ENCODE measurements at regions not wholly inside any gene's neighbourhood (a gene's known extent, or its start where the extent isn't known, plus 50 kb on each side); places are given as distances from the start of the nearest gene placed in this dataset.
"Not testable (repeated sequence)": the region's sequence is repeated elsewhere in the genome, so short reads cannot be mapped to it uniquely, and the experiment has no call there.

- no peak for DNase-seq
Observed at GRCh38 chr1:55800503-55800902, 585.3 kb upstream of the USP24 start.

GRCh38 chr1:55793856-55794255 lies 578.7 kb upstream of the USP24 start:
- DNase-seq: no peak

GRCh38 chr1:55792870-55793269 lies 577.7 kb upstream of the USP24 start:
- no peak for DNase-seq

- no peak for DNase-seq
Observed at GRCh38 chr1:55789466-55789865, 574.3 kb upstream of the USP24 start.

GRCh38 chr1:55786396-55786795 lies 571.2 kb upstream of the USP24 start:
- DNase-seq: no peak

GRCh38 chr1:55784941-55785450 lies 569.8 kb upstream of the USP24 start:
- DNase-seq: not testable (repeated sequence)

GRCh38 chr1:55781944-55782482 lies 566.8 kb upstream of the USP24 start:
- DNase-seq: peak; percentile 74

GRCh38 chr1:55781003-55781402 lies 565.8 kb upstream of the USP24 start:
- DNase-seq: no peak

- no peak for DNase-seq
Observed at GRCh38 chr1:55777545-55777944, 562.4 kb upstream of the USP24 start.

GRCh38 chr1:55775007-55775406 lies 559.8 kb upstream of the USP24 start:
- no peak for DNase-seq

GRCh38 chr1:55774446-55774845 lies 559.3 kb upstream of the USP24 start:
- no peak for DNase-seq

- DNase-seq: no peak
Observed at GRCh38 chr1:55773211-55773940, 558.2 kb upstream of the USP24 start.

GRCh38 chr1:55768327-55768952 lies 553.3 kb upstream of the USP24 start:
- DNase-seq: no peak

GRCh38 chr1:55767171-55767570 lies 552.0 kb upstream of the USP24 start:
- no peak for DNase-seq

GRCh38 chr1:55765505-55765904 lies 550.3 kb upstream of the USP24 start:
- DNase-seq: not testable (repeated sequence)

GRCh38 chr1:55751776-55752175 lies 536.6 kb upstream of the USP24 start:
- no peak for DNase-seq

- DNase-seq: no peak
Observed at GRCh38 chr1:55750628-55750995, 535.4 kb upstream of the USP24 start.

- DNase-seq: no peak
Observed at GRCh38 chr1:55749975-55750627, 534.9 kb upstream of the USP24 start.

GRCh38 chr1:55747408-55747841 lies 532.3 kb upstream of the USP24 start:
- no peak for DNase-seq

- DNase-seq: no peak
Observed at GRCh38 chr1:55746710-55747109, 531.5 kb upstream of the USP24 start.

GRCh38 chr1:55741516-55741915 lies 526.4 kb upstream of the USP24 start:
- DNase-seq: no peak

- peak; percentile 47 for DNase-seq
Observed at GRCh38 chr1:55735106-55735505, 519.9 kb upstream of the USP24 start.

- peak; percentile 92 for DNase-seq
Observed at GRCh38 chr1:55726994-55727393, 511.8 kb upstream of the USP24 start.

- peak; percentile 44 for DNase-seq
Observed at GRCh38 chr1:55725378-55725777, 510.2 kb upstream of the USP24 start.
